Activated naive CD8-positive, alpha-beta T cell treated with anti-CD3 and anti-CD28 coated beads, Interleukin-2, amount 50 U/mL, for 16 hours (primary cell): ENCODE measurements at regions not wholly inside any gene's neighbourhood (a gene's known extent, or its start where the extent isn't known, plus 50 kb on each side); places are given as distances from the start of the nearest gene placed in this dataset.
"Not testable (repeated sequence)": the region's sequence is repeated elsewhere in the genome, so short reads cannot be mapped to it uniquely, and the experiment has no call there.

Source experiments
- DNase-seq: peaks from one replicate; pipeline ENCODE4 v3.0.0-alpha.2; 2020; ENCODE audit warnings: low read depth, low spot score

- DNase-seq, result no peak
Measured at GRCh38 chr6:103675807-103676406, 1183.8 kb downstream of the HACE1 start.

GRCh38 chr6:103674790-103675189 is 1184.9 kb downstream of the HACE1 start:
- DNase-seq, result no peak

DNA sequence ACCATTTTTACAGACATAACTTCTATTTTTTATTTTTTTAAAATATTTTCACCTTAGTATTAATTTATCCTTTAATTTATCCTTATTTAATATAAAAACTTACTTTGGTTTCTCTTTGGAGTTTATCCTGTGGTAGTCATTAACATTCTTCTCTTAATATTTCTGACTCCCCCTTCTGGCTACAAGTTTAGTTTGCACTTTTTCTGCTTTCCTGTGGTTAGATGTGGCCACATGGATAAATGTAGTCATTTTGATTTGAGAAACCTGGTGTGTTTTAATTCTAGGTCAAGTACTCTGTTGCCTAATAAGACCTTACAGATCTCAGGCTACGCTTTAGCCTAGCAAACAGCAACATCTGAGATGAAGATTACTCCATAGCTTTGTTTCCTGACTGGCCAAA is 1187.5 kb downstream of the HACE1 start:
- DNase-seq, result no peak

DNA sequence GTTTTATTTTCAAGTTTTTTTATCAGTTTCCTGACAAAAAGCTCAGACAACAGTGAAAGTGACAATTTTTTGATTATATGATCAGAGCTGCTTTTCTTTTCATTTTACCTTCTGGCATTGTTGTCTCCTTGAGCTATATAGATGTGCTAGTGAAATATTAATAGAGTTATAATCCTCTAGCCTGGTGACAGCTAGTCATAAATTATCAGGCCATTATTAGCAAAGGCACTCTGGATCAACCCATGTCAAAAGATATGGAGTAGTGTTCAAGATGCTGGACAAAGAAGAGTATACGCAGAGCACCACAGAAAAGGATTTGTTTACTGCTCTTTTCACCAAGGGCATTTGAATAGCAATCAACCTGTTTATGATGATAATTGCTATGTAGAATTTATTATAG is 1230.1 kb downstream of the HACE1 start:
- DNase-seq, result no peak

- no peak for DNase-seq
Measured at GRCh38 chr6:103617642-103618041, 1242.1 kb downstream of the HACE1 start.

- DNase-seq, result no peak
Measured at GRCh38 chr6:103587722-103588121, 1272.0 kb downstream of the HACE1 start.

DNA sequence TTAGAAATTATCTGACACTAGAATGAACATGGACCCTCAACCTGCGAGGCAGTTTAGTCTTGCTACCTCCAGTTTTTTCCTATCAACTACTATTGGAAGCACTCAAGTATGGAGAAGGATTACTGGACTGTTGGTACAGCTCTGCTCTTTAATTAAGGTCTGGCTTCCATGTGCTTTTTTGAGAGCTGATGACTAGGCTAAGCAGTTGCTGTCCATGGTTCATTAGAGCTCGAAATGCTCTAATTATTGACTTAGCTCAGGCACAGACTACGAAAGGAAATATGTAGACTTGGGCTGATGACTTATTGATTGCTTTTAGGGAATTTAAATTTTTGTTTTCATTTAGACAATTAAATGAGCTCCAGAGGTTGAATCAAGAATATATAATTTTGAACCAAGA is 1281.6 kb downstream of the HACE1 start:
- no peak for DNase-seq

DNA sequence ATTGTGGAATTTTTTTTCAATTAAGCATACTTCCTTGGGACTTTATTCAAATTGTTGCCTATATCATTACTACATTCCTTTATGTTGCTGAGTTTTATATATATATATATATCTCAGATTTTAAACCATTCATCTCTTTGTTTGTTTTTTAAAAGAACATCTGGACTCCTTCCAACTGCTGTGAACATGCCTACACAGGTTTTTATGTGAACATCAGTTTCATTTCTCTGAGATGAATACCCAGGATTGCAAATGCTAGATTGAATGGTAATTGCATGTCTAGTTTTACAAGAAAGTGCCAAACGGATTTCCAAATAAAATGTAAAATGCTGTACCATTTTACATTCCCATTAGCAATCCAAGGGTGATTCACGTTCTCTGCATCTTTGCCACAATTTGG is 1289.3 kb downstream of the HACE1 start:
- no peak for DNase-seq

DNA sequence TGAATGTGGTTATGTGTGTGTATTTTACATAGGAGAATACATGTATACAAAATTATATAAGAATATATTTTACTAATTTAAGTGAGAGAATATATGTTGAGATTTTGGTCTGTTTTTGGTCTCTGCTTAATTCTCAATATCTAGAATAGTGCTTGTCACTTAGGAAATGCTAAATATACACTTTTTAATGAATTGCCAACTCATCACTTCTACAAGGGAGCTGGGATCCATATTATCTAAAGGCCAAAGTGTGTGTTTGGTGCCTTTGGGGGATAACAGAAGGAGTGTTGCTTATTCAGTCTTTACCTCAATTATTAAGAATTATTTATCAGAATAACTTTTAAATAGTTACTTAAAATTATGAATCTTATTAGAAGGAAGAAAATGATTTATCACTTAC is 1304.8 kb downstream of the HACE1 start:
- no peak for DNase-seq

DNA sequence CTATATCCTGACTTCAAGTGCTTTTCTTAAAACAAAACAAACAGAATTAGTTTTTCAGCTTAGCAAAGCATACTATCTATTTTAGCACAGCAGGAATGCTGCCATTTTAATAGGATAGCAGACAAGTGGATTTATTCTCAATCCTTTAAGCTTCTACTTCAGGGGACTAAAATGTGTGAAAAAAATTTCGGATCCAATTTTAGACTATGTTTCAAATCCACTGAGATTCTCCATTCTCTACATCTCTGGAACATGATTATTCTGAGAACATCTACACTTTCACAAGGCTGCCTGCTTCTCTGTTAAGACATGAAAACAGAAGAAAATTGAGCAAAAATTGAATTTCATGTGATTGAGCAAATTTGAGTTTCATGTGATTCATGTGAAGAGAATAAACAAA is 1321.3 kb downstream of the HACE1 start:
- no peak for DNase-seq

GRCh38 chr6:103534814-103535213 is 1324.9 kb downstream of the HACE1 start:
- no peak for DNase-seq

DNA sequence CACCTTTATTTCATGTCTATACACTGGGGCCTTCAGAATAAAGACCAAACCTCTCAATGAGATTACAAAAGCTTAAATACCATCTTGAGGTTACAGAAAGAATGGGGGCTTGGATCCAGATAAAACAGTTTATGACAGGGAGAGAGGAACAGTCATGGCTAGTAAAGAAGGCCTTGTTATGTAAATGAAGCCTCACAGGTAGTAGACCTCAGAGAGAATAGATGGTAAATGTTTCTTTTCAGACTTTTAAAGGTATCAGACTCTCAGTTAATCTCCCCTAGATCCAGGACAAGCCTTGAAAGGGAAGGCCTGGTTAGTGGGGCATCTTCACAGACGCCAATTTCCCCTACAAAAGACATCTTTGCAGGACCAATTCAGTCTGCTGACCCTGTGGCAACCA is 1325.6 kb downstream of the HACE1 start:
- no peak for DNase-seq

DNA sequence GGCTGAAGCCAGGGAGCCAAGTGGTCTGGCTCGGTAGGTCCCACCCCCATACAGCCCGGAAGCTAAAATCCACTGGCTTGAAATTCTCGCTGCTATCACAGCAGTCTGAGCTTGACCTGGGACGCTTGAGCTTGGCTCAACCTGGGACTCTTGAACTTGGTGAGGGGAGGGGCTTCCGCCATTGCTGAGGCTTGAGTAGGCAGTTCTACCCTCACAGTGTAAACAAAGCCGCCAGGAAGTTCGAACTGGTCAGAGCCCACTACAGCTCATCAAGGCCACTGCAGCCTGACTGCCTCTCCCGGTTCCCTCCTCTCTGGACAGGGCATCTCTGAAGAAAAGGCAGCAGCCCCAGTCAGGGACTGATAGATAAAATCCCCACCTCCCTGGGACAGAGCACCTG is 1337.7 kb downstream of the HACE1 start:
- no peak for DNase-seq

GRCh38 chr6:103516336-103516735 is 1343.4 kb downstream of the HACE1 start:
- no peak for DNase-seq

GRCh38 chr6:103507052-103507451 is 1352.7 kb downstream of the HACE1 start:
- DNase-seq, result no peak

GRCh38 chr6:103505155-103505518 is 1354.6 kb downstream of the HACE1 start:
- DNase-seq, result no peak

- no peak for DNase-seq
Measured at GRCh38 chr6:103504501-103505154, 1355.1 kb downstream of the HACE1 start.

- DNase-seq, result not testable (repeated sequence)
Measured at GRCh38 chr6:103496588-103496987, 1363.1 kb downstream of the HACE1 start.

DNA sequence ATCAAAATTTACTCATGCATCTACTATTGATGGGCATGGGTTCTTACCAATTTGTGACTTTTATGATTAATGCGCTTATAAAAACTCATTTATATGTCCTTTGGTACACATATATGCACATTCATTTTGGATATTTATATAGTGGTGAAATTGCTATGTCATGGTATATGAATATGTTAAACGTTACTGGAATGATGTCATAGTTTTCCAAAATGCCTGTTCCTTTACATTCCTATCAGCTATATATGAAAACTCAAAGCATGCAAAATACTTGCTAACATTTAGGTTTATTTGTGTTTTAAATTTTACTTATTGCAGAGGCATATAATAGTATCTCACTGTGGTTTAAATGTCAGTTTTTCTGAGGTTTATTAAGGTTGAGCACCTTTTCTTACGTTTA is 1403.1 kb downstream of the HACE1 start:
- no peak for DNase-seq

GRCh38 chr6:103455275-103455674 is 1404.4 kb downstream of the HACE1 start:
- DNase-seq, result no peak

DNA sequence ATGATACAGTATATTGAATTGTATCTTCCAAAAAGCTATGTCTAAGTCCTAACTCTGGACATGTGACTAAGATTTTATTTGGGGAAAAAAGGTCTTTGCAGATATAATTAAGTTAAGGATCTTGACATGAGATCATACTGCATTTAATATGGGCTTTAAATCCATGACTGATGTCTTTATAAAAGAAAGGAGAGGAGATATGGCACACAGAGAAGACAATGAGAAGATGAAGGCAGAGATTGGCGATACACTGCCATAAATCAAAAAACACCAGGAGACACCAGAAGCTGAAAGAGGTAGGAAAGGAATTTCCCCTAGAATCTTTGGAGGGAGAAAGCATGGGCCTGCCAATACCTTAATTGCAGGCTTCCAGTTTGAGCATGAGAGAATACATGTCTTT is 1450.2 kb downstream of the HACE1 start:
- DNase-seq, result no peak

- DNase-seq, result no peak
Measured at GRCh38 chr6:103405321-103405720, 1454.4 kb downstream of the HACE1 start.

DNA sequence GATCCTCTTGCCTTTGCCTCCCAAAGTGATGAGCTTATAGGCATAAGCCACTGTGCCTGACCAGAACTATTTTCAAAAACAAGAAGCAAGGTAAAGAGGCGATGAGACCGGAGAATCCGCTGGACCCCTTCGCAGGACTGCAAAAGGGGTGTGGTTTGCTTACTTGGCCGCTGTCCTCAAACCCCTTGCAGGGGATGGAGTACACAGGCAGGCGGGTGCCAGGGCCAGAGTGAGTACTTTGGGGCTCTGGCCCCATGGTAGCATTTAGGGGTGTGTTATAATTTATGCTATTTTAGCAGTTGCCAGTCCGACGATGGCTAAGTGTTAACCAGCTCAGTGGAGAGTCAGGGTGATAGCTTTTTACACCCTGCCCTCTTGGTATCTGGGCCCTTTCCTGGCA is 1454.9 kb downstream of the HACE1 start:
- no peak for DNase-seq

GRCh38 chr6:103396768-103397167 is 1463.0 kb downstream of the HACE1 start:
- DNase-seq, result no peak
